BJ (cell line): ENCODE measurements at regions not wholly inside any gene's neighbourhood (a gene's known extent, or its start where the extent isn't known, plus 50 kb on each side); places are given as distances from the start of the nearest gene placed in this dataset.
"Not testable (repeated sequence)": the region's sequence is repeated elsewhere in the genome, so short reads cannot be mapped to it uniquely, and the experiment has no call there.

Experiments
- CTCF ChIA-PET: fragments of 350-600 bp; formaldehyde crosslinking; extraction: SDS; loops from one replicate; lab custom pipeline; 2021; ENCODE audit warnings: antibody characterized with exemption, inconsistent platforms; lab: Yijun Ruan, JAX
- POLR2A ChIA-PET: fragments of 300-600 bp; sonication (Branson Sonifier 250); formaldehyde crosslinking; extraction: SDS; loops from one replicate; lab custom pipeline; 2021; ENCODE audit warnings: antibody characterized with exemption; lab: Charles Lee
- DNase-seq: peaks from one replicate; pipeline ENCODE4 v3.0.0-alpha.2; 2011; ENCODE audit warnings: low read depth
- H3K27me3 ChIP-seq: 2 replicates; pipeline ENCODE4 v1.6.0; 2011; ENCODE audit warnings: low read length; ENCODE audit not compliant: control insufficient read depth, insufficient read depth
- H3K36me3 ChIP-seq: 2 replicates; pipeline ENCODE4 v1.5.1; 2011; ENCODE audit warnings: low read length; ENCODE audit not compliant: control insufficient read depth, insufficient read depth
- H3K4me3 ChIP-seq: 2 replicates; pipeline ENCODE4 v1.5.1; 2011; ENCODE audit warnings: low read depth, mild to moderate bottlenecking, control low read depth, low read length
- TF ChIP-seq, protein P1 (sequence below): IDR thresholded peaks from 2 replicates; pipeline ENCODE4 v1.5.1; 2011; ENCODE audit warnings: low read depth, mild to moderate bottlenecking, control low read depth, inconsistent platforms, low read length, moderate library complexity; ENCODE audit not compliant: insufficient read depth

DNA sequence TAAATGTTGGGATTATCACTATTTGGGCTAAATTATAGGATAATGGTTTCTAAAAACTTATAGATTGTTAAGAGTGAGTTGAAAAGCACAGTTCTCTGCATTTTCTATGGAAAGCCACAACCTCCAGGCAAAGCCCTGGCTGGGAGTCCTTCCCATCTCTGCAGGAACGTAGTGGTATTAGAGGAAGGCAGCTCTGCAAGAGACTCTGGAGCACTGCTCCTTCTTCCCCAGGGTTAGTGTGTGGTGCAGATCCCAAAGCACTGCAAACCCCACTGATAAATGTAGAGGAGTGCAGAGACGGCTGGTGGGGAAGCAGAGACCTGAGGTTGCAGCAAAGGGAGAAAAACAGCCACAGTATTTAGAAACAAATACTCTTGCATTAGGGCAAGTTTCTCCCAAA lies 225.3 kb downstream of the TINAG start:
- Histone ChIP-seq H3K36me3 (no peaks in the 10 kb centered on the region), H3K27me3 (no peaks in the 10 kb centered on the region), H3K4me3 (no peak overlapping the region)
- DNase-seq = no peak
- TF ChIP-seq, protein P1, sequence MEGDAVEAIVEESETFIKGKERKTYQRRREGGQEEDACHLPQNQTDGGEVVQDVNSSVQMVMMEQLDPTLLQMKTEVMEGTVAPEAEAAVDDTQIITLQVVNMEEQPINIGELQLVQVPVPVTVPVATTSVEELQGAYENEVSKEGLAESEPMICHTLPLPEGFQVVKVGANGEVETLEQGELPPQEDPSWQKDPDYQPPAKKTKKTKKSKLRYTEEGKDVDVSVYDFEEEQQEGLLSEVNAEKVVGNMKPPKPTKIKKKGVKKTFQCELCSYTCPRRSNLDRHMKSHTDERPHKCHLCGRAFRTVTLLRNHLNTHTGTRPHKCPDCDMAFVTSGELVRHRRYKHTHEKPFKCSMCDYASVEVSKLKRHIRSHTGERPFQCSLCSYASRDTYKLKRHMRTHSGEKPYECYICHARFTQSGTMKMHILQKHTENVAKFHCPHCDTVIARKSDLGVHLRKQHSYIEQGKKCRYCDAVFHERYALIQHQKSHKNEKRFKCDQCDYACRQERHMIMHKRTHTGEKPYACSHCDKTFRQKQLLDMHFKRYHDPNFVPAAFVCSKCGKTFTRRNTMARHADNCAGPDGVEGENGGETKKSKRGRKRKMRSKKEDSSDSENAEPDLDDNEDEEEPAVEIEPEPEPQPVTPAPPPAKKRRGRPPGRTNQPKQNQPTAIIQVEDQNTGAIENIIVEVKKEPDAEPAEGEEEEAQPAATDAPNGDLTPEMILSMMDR = no peak
- ChIA-PET POLR2A (no interaction called here), CTCF (no interaction called here)

DNA sequence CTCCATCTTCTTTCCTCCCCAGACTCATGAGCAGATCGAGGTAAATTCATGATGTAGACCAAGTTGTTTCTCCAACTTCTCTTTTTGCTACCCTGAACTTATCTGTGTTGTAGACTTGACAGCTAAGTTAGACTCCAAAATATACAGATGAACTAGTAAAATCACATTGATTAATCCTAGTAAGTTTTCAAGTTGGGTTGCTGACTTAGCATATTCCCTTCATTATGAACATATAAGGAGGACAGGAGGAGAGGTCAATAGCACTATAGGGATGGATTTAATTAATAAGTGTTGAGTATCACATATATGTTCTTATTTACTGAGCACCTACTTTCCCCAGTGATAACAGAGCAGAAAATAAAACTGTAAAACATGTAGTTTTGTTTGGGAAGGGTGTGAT lies 227.3 kb downstream of the TINAG start:
- no peak overlapping the region for H3K4me3 ChIP-seq
- H3K36me3 ChIP-seq = no peaks in the 10 kb centered on the region
- no peak for DNase-seq
- ChIA-PET CTCF (no interaction called here), POLR2A (no interaction called here)
- TF ChIP-seq, protein P1 = no peak
- no peaks in the 10 kb centered on the region for H3K27me3 ChIP-seq

DNA sequence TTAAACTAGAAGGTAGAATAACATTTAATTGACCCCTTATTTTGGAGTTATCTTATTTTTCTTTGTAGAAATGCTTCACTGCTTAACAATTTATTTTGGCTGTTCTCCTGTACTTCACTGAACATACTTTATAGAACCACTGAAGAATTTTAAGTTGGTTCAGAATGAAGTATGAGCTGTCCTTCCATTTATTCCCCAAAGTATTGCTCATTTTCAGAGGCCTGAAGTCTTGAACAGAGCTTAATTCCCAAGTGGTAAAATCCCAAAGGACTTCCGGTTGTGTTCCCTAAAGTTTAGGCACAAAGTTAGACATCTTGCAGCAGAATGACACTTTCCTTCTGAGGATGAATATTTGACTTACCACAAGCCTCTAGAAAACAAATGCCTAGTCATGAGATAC lies 233.3 kb downstream of the TINAG start:
- CTCF ChIA-PET = interaction anchor here (0.7 kb wide), 1 partner anchor 10 kb away, joined by 3 read pairs; no protein-coding TSS in a partner anchor
- Histone ChIP-seq H3K36me3 (no peaks in the 10 kb centered on the region), H3K4me3 (no peak overlapping the region), H3K27me3 (no peaks in the 10 kb centered on the region)
- DNase-seq = no peak
- POLR2A ChIA-PET = no interaction called here
- TF ChIP-seq, protein P1 = no peak

DNA sequence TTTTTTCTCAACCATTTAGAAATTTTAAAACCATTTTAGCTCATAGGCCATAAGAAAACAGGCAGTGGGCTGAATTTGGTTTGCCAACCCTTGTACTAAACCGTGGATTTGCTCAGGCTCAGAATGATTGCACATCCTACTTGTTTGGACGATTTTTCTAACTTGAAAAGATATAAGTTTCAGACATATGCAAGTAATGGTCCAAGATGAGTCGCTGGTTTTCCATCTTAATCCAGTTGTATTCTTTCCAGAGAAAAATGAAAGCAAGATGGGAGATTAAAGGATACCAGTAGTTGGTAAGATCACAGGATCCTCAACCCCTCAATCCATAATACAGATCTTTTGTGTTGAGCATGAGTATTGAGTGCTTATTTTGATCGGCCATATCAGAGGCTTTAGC lies 250.9 kb downstream of the TINAG start:
- no peak overlapping the region for H3K4me3 ChIP-seq
- H3K36me3 ChIP-seq = no peaks in the 10 kb centered on the region
- ChIA-PET CTCF (no interaction called here), POLR2A (interaction anchor here (0.6 kb wide), 1 partner anchor 66 kb away, joined by 3 read pairs; no protein-coding TSS in a partner anchor)
- H3K27me3 ChIP-seq = no peaks in the 10 kb centered on the region
- TF ChIP-seq, protein P1 = no peak
- no peak for DNase-seq

DNA sequence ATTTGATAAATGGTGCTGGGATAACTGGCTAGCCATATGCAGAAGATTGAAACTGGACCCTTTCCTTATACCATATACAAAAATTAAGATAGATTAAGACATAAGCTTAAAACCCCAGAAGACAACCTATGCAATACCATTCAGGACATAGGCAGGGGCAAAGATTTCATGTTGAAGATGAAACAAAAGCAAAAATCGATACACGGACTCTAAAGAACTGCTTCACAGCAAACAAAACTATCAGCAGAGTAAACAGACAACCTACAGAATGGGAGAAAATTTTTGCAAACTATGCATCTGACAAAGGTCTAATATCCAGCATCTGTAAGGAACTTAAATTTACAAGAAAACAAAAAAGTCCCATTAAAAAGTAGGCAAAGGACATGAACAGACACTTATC lies 255.9 kb downstream of the TINAG start:
- DNase-seq, POLR2A ChIA-PET, CTCF ChIA-PET: not testable (repeated sequence)

DNA sequence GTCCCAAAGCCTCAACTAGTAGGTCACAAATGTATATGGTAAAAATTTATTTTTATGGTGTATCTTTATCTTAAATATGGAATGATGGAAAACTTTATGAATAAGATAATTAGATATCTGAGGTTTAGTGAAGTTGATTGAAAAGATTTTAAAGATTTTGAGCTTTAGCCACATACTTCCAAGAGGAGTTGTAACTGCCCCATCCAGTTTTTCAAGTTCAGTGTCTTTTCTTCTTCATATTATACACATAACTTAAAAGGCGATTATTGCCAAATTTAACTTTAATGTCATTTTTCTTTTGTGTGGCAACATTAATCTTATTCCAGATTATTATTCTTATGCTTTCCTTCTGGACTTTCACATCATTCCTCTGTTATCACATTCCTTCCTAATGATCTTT lies 266.4 kb downstream of the TINAG start:
- Histone ChIP-seq H3K27me3 (no peaks in the 10 kb centered on the region), H3K4me3 (no peak overlapping the region), H3K36me3 (no peaks in the 10 kb centered on the region)
- no peak for DNase-seq
- POLR2A ChIA-PET = no interaction called here
- CTCF ChIA-PET = interaction anchor here (0.7 kb wide), 1 partner anchor 856 kb away, joined by 3 read pairs; no protein-coding TSS in a partner anchor
- TF ChIP-seq, protein P1 = no peak

More for the DNA sequence above, 255.9 kb downstream of the TINAG start:
- not testable (repeated sequence) for H3K27me3 ChIP-seq, H3K36me3 ChIP-seq, H3K4me3 ChIP-seq
